ENCODE measurements at regions not wholly inside any gene's neighbourhood (a gene's known extent, or its start where the extent isn't known, plus 50 kb on each side); places are given as distances from the start of the nearest gene placed in this dataset.
A peak's percentile ranks its signal among the peaks of the same experiment; 100 is the strongest.

- Histone ChIP-seq H3K27ac (ENCODE audit: insufficient read depth, low read length) (no peak overlapping the region), H2AFZ (replicated peaks; ENCODE audit: low read length, poor library complexity) (no peak overlapping the region), H2AK9ac (replicated peaks; ENCODE audit: low read depth, low read length, poor library complexity) (no peak overlapping the region), H3K36me3 (ENCODE audit: control insufficient read depth, insufficient read depth, low read length) (no peaks in the 10 kb centered on the region), H2BK5ac (ENCODE audit: low read depth, low read length, poor library complexity, severe bottlenecking) (no peak overlapping the region), H3K56ac (ENCODE audit: extremely low read depth, insufficient read depth, low read length) (no peak overlapping the region), H3K23ac (ENCODE audit: low read depth, low read length) (no peak overlapping the region), H3K4ac (ENCODE audit: low read depth, low read length) (no peak overlapping the region), H2BK15ac (ENCODE audit: low read depth, low read length) (no peak overlapping the region), H3K4me3 (ENCODE audit: insufficient read depth, low read depth, low read length) (no peak overlapping the region), H2BK20ac (ENCODE audit: low read depth, low read length) (no peak overlapping the region), H4K20me1 (ENCODE audit: insufficient read depth, low read length) (peaks cover 1% of the 10 kb centered on the region; the same call in 1 of the 2 replicates), H3K14ac (replicated peaks; ENCODE audit: low read depth, low read length) (no peak overlapping the region), H3K79me1 (ENCODE audit: low read depth in 1 of 2, low read length in 2 of 2) (no peaks in the 10 kb centered on the region), H4K5ac (ENCODE audit: low read depth, low read length) (no peak overlapping the region), H3K4me2 (ENCODE audit: low read depth, low read length) (no peak overlapping the region), H3K9me1 (ENCODE audit: insufficient read depth, low read length) (no peaks in the 10 kb centered on the region), H2BK120ac (ENCODE audit: low read depth, low read length) (no peak overlapping the region), H3K18ac (ENCODE audit: low read depth, low read length) (no peak overlapping the region; the same call in 1 of the 2 replicates), H2AK5ac (ENCODE audit: low read depth, low read length) (no peak overlapping the region), H4K8ac (ENCODE audit: low read depth in 2 of 2, low read length in 2 of 2) (no peak overlapping the region), H3K9me3 (ENCODE audit: control insufficient read depth, insufficient read depth, low read length) (no peaks in the 10 kb centered on the region), H3K4me1 (ENCODE audit: control insufficient read depth, insufficient read depth, low read length) (peaks cover 2% of the 10 kb centered on the region; the same call in 1 of the 2 replicates), H3K9ac (ENCODE audit: low read depth, low read length) (no peak overlapping the region), H3K27me3 (ENCODE audit: control insufficient read depth, insufficient read depth, low read length) (peaks cover 3% of the 10 kb centered on the region; the same call in 1 of the 2 replicates), H4K91ac (ENCODE audit: insufficient read depth, low read depth, low read length) (no peak overlapping the region)
- DNase-seq = peak; percentile 10
- CTCF ChIA-PET = interaction anchor here (0.6 to 2.0 kb wide), 7 partner anchors 9 to 890 kb away, joined by 3 to 7 read pairs (median 4); no protein-coding TSS in a partner anchor
- POLR2A ChIA-PET (ENCODE audit: unreplicated experiment) = no interaction called here
- TF ChIP-seq USF2 (IDR thresholded peaks at IDR 0.05; ENCODE audit: low read depth, low read length) = no peak
- no peak for TF ChIP-seq CEBPB (IDR thresholded peaks at IDR 0.05; ENCODE audit: low read depth, low read length)
- TF ChIP-seq BHLHE40 (IDR thresholded peaks at IDR 0.05; ENCODE audit: low read depth, low read length) = no peak
- TF ChIP-seq FOS (IDR thresholded peaks at IDR 0.05; ENCODE audit: low read depth, low read length) = no peak
- no peak for TF ChIP-seq RAD21 (IDR thresholded peaks at IDR 0.05; ENCODE audit: low read length)
- intact Hi-C loops (cut with micrococcal nuclease) = loop anchor here (1.0 to 10.0 kb wide), 4 partner anchors 419 to 768 kb away; partner anchors contain the start of genes NKIRAS1 and RPL15
- dilution Hi-C loops (cut with HindIII; ENCODE audit: low sequenced_read_pairs, unreplicated experiment) = no loop called here
- no TSS peak for BruUV-seq (replicated peaks)
- ATAC-seq (ENCODE audit: low read depth) = 0 out of 2 replicates have a peak, but pooled peaks have one; percentile 15
- no CpG with 5 or more reads among the region's 5 CpGs for WGBS, 2 experiments (ENCODE audit: extremely low coverage in 2 of 2, insufficient read length in 1 of 2)
- in situ Hi-C loops (cut with MboI; ENCODE audit: low sequenced_read_pairs) = loop anchor here (10.0 to 25.0 kb wide), 3 partner anchors 438 to 796 kb away; no protein-coding TSS in a partner anchor
Measured at GRCh38 chr3:24683090-24683489, 188.4 kb upstream of the THRB start.
